B cell (primary cell): ENCODE measurements at regions not wholly inside any gene's neighbourhood (a gene's known extent, or its start where the extent isn't known, plus 50 kb on each side); places are given as distances from the start of the nearest gene placed in this dataset.

Source experiments
- ATAC-seq: fragments of 200-7000 bp; cut with Tn5 transposase; one replicate; pipeline ENCODE4 v1.10.0; 2021; ENCODE audit warnings: low read depth, mild to moderate bottlenecking, moderate number of reproducible peaks, moderate library complexity
- CTCF ChIA-PET: fragments of 350-600 bp; sonication (Branson Sonifier 250); formaldehyde crosslinking; loops from one replicate; lab custom pipeline; 2021; ENCODE audit warnings: antibody characterized with exemption, inconsistent platforms; lab: Charles Lee
- POLR2A ChIA-PET: fragments of 350-600 bp; sonication (Branson Sonifier 250); formaldehyde crosslinking; loops from one replicate; lab custom pipeline; 2021; ENCODE audit warnings: antibody characterized with exemption; lab: Charles Lee
- DNase-seq: peaks from one replicate; pipeline ENCODE4 v3.0.0; 2013
- H2AFZ ChIP-seq: 2 replicates; pipeline ENCODE4 v1.6.1; 2012; ENCODE audit warnings: mild to moderate bottlenecking, low read depth, low read length; ENCODE audit not compliant: insufficient read depth, poor library complexity, severe bottlenecking
- H3K27ac ChIP-seq, 2 donors: 1 replicate in 1 of 2; 2 replicates in 1 of 2; pipeline ENCODE4 v1.5.1; 2012 to 2013; ENCODE audit warnings: low read length in 2 of 2, mild to moderate bottlenecking in 2 of 2, moderate library complexity in 1 of 2
- H3K27me3 ChIP-seq, 4 experiments: fragments of 200-600 bp in 1 of 4; sonication (generic) in 1 of 4; replicated peaks in 1 of 4; 1 replicate in 2 of 4; 2 replicates in 2 of 4; pipeline versions ENCODE4 v1.6.1 to v1.7.0; 2013 to 2016; ENCODE audit warnings: low read length in 3 of 4, mild to moderate bottlenecking in 2 of 4, mixed read lengths in 1 of 4, moderate library complexity in 1 of 4; ENCODE audit not compliant: insufficient read depth in 4 of 4, control insufficient read depth in 3 of 4; ENCODE audit errors: control extremely low read depth in 1 of 4
- H3K36me3 ChIP-seq, 2 experiments: replicated peaks in 1 of 2; 1 replicate in 1 of 2; 2 replicates in 1 of 2; pipeline versions ENCODE4 v1.6.1 to v1.7.1; 2013; ENCODE audit warnings: low read length in 1 of 2; ENCODE audit not compliant: insufficient read depth in 2 of 2, control insufficient read depth in 1 of 2; ENCODE audit errors: control extremely low read depth in 1 of 2, extremely low read depth in 1 of 2
- H3K4me1 ChIP-seq, 2 donors: fragments of 200-600 bp in 1 of 2; sonication (generic) in 1 of 2; 1 replicate in 1 of 2; 2 replicates in 1 of 2; pipeline versions ENCODE4 v1.5.1 to v1.6.1; 2013 to 2017; ENCODE audit warnings: low read length in 2 of 2; ENCODE audit not compliant: control insufficient read depth in 2 of 2, insufficient read depth in 2 of 2
- H3K4me2 ChIP-seq: replicated peaks from 2 replicates; pipeline ENCODE3; 2012; ENCODE audit warnings: mild to moderate bottlenecking, low read depth, low read length; ENCODE audit not compliant: poor library complexity, severe bottlenecking
- H3K4me3 ChIP-seq, 5 experiments: fragments of 200-600 bp in 1 of 5; sonication (generic) in 1 of 5; 1 replicate in 3 of 5; 2 replicates in 2 of 5; pipeline versions ENCODE4 v1.5.1 to v1.7.0; 2011 to 2016; ENCODE audit warnings: low read length in 4 of 5, mild to moderate bottlenecking in 4 of 5, low read depth in 2 of 5, control low read depth in 1 of 5, moderate library complexity in 1 of 5; ENCODE audit not compliant: insufficient read depth in 1 of 5; ENCODE audit errors: control extremely low read depth in 1 of 5, extremely low read depth in 1 of 5
- H3K79me2 ChIP-seq: fragments of 200-600 bp; sonication (generic); one replicate; pipeline ENCODE4 v1.6.0; 2016; ENCODE audit warnings: low read length; ENCODE audit not compliant: control insufficient read depth, insufficient read depth
- H3K9ac ChIP-seq: fragments of 200-600 bp; sonication (generic); 2 replicates; pipeline ENCODE4 v1.6.1; 2017; ENCODE audit warnings: mild to moderate bottlenecking, low read length, moderate library complexity
- H3K9me3 ChIP-seq, 3 donors: one replicate each; pipeline versions ENCODE4 v1.6.1 to v1.7.1; 2013; ENCODE audit warnings: low read length in 2 of 3; ENCODE audit not compliant: control insufficient read depth in 2 of 3, insufficient read depth in 1 of 3; ENCODE audit errors: control extremely low read depth in 1 of 3
- H4K20me1 ChIP-seq: 2 replicates; pipeline ENCODE4 v1.6.0; 2012; ENCODE audit warnings: mild to moderate bottlenecking, low read length; ENCODE audit not compliant: insufficient read depth, control insufficient read depth, poor library complexity, severe bottlenecking
- H3K27ac Mint-ChIP-seq: one replicate; pipeline ENCODE4 v1.8.0; 2021; ENCODE audit warnings: mixed read lengths
- H3K27me3 Mint-ChIP-seq: one replicate; pipeline ENCODE4 v1.8.0; 2021; ENCODE audit warnings: mixed read lengths
- H3K4me1 Mint-ChIP-seq: one replicate; pipeline ENCODE4 v1.8.0; 2021; ENCODE audit warnings: mixed read lengths
- H3K4me3 Mint-ChIP-seq: one replicate; pipeline ENCODE4 v1.8.0; 2021; ENCODE audit warnings: mixed read lengths
- H3K9me3 Mint-ChIP-seq: one replicate; pipeline ENCODE4 v1.8.0; 2022; ENCODE audit warnings: mixed read lengths; ENCODE audit not compliant: insufficient read depth
- CTCF ChIP-seq: fragments of 200-600 bp; IDR thresholded peaks from one replicate; pipeline ENCODE4 v1.8.0; 2022; ENCODE audit warnings: antibody characterized with exemption, mild to moderate bottlenecking
- EZH2 ChIP-seq: IDR thresholded peaks from 2 replicates; pipeline ENCODE4 v1.6.1; 2012; ENCODE audit warnings: borderline replicate concordance, low read depth, mild to moderate bottlenecking, moderate library complexity, low read length; ENCODE audit not compliant: insufficient read depth, poor library complexity, severe bottlenecking
- WGBS: methylation state at CpG from one replicate; pipeline ENCODE4 v1.1.5; 2013; ENCODE audit warnings: missing lambda C conversion rate; ENCODE audit not compliant: insufficient coverage; 5-methylcytosine and 5-hydroxymethylcytosine counted together
- intact Hi-C: fragments of 100-400 bp; cut with micrococcal nuclease; formaldehyde crosslinking; loops from one replicate; pipeline ENCODE4 v1.10.0; 2022

GRCh38 chr11:41943656-41944055 lies 484.2 kb upstream of the LRRC4C start:
- no peak overlapping the region for H2AFZ ChIP-seq
- H4K20me1 ChIP-seq, result no peaks in the 10 kb centered on the region
- H3K4me2 ChIP-seq, result no peak overlapping the region
- ChIA-PET POLR2A (no interaction called here), CTCF (no interaction called here)
- no peaks in the 10 kb centered on the region for H3K79me2 ChIP-seq
- TF ChIP-seq EZH2 (no peak), CTCF (no peak)
- intact Hi-C loops, result no loop called here
- no peaks in the 10 kb centered on the region for H3K36me3 ChIP-seq
- no peak overlapping the region for H3K27ac Mint-ChIP-seq
- H3K4me3 Mint-ChIP-seq, result no peak overlapping the region
- no peak overlapping the region for H3K27ac ChIP-seq
- H3K9me3 ChIP-seq, result peaks cover 0 to 11% (median 0%) of the 10 kb centered on the region in 3 donors
- H3K9ac ChIP-seq, result no peak overlapping the region
- no peak overlapping the region for H3K4me3 ChIP-seq
- H3K4me1 ChIP-seq, result no peaks in the 10 kb centered on the region
- no peaks in the 10 kb centered on the region for H3K27me3 Mint-ChIP-seq
- DNase-seq, result no peak
- no peaks in the 10 kb centered on the region for H3K9me3 Mint-ChIP-seq
- 47% methylated on average over 3 of the region's 3 CpGs for WGBS
- no peaks in the 10 kb centered on the region for H3K4me1 Mint-ChIP-seq
- H3K27me3 ChIP-seq, result no peaks in the 10 kb centered on the region
- no peak for ATAC-seq

GRCh38 chr11:41947392-41947791 lies 487.9 kb upstream of the LRRC4C start:
- Mint-ChIP-seq H3K9me3 (no peaks in the 10 kb centered on the region), H3K27me3 (no peaks in the 10 kb centered on the region), H3K4me1 (no peaks in the 10 kb centered on the region), H3K27ac (no peak overlapping the region), H3K4me3 (no peak overlapping the region)
- ChIA-PET POLR2A (no interaction called here), CTCF (no interaction called here)
- H3K36me3 ChIP-seq, result no peaks in the 10 kb centered on the region
- H3K4me3 ChIP-seq, result no peak overlapping the region
- DNase-seq, result no peak
- H3K9ac ChIP-seq, result no peak overlapping the region
- no peak for ATAC-seq
- no peaks in the 10 kb centered on the region for H4K20me1 ChIP-seq
- 86% methylated on average over 9 of the region's 12 CpGs for WGBS
- no peaks in the 10 kb centered on the region for H3K79me2 ChIP-seq
- H3K27me3 ChIP-seq, result no peaks in the 10 kb centered on the region
- no peak overlapping the region for H3K27ac ChIP-seq
- no peak overlapping the region for H3K4me2 ChIP-seq
- intact Hi-C loops, result no loop called here
- TF ChIP-seq EZH2, result no peak
- TF ChIP-seq CTCF, result no peak
- no peaks in the 10 kb centered on the region for H3K4me1 ChIP-seq
- peaks cover 0 to 19% (median 0%) of the 10 kb centered on the region in 3 donors for H3K9me3 ChIP-seq
- no peak overlapping the region for H2AFZ ChIP-seq
